ENCODE measurements at regions not wholly inside any gene's neighbourhood (a gene's known extent, or its start where the extent isn't known, plus 50 kb on each side); places are given as distances from the start of the nearest gene placed in this dataset.
"Not testable (repeated sequence)": the region's sequence is repeated elsewhere in the genome, so short reads cannot be mapped to it uniquely, and the experiment has no call there.

- no peaks in the 10 kb centered on the region for H3K36me3 ChIP-seq (ENCODE audit: insufficient read depth, low read length)
- H2AFZ ChIP-seq (ENCODE audit: low read length), result no peak overlapping the region
- DNase-seq (ENCODE audit: insufficient read length, low spot score, missing footprints), result no peak
- no peaks in the 10 kb centered on the region for H3K9me3 ChIP-seq (ENCODE audit: low read depth, low read length)
- no peak for TF ChIP-seq CTCF (IDR thresholded peaks at IDR 0.05; ENCODE audit: extremely low read depth, low read depth, low read length)
- H3K27ac ChIP-seq (ENCODE audit: low read depth, low read length), result no peak overlapping the region
- H3K4me3 ChIP-seq (ENCODE audit: insufficient read depth, low read length), result no peak overlapping the region
- no peaks in the 10 kb centered on the region for H4K20me1 ChIP-seq (ENCODE audit: insufficient read depth, low read length)
- H3K4me2 ChIP-seq (ENCODE audit: insufficient read depth, low read length), result no peak overlapping the region
- H3K4me1 ChIP-seq (ENCODE audit: insufficient read depth, low read length), result no peaks in the 10 kb centered on the region
- H3K79me2 ChIP-seq (ENCODE audit: insufficient read depth, low read length), result no peaks in the 10 kb centered on the region
- H3K27me3 ChIP-seq (ENCODE audit: insufficient read depth, low read length), result no peaks in the 10 kb centered on the region
Measured at GRCh38 chr4:30586850-30587249, 133.3 kb upstream of the PCDH7 start.

GRCh38 chr4:30589669-30590068, 130.5 kb upstream of the PCDH7 start:
- H2AFZ ChIP-seq (ENCODE audit: low read length); H3K36me3 ChIP-seq (ENCODE audit: insufficient read depth, low read length); H3K9me3 ChIP-seq (ENCODE audit: low read depth, low read length); H3K4me3 ChIP-seq (ENCODE audit: insufficient read depth, low read length); H4K20me1 ChIP-seq (ENCODE audit: insufficient read depth, low read length); H3K4me2 ChIP-seq (ENCODE audit: insufficient read depth, low read length); H3K27me3 ChIP-seq (ENCODE audit: insufficient read depth, low read length); H3K27ac ChIP-seq (ENCODE audit: low read depth, low read length); H3K79me2 ChIP-seq (ENCODE audit: insufficient read depth, low read length); H3K4me1 ChIP-seq (ENCODE audit: insufficient read depth, low read length); DNase-seq (ENCODE audit: insufficient read length, low spot score, missing footprints): not testable (repeated sequence)

GRCh38 chr4:30600246-30601017, 119.7 kb upstream of the PCDH7 start:
- Histone ChIP-seq H3K4me3 (ENCODE audit: insufficient read depth, low read length) (no peak overlapping the region), H3K4me2 (ENCODE audit: insufficient read depth, low read length) (no peak overlapping the region), H4K20me1 (ENCODE audit: insufficient read depth, low read length) (no peaks in the 10 kb centered on the region), H3K27ac (ENCODE audit: low read depth, low read length) (no peak overlapping the region), H3K27me3 (ENCODE audit: insufficient read depth, low read length) (no peaks in the 10 kb centered on the region), H3K36me3 (ENCODE audit: insufficient read depth, low read length) (no peaks in the 10 kb centered on the region), H3K4me1 (ENCODE audit: insufficient read depth, low read length) (no peaks in the 10 kb centered on the region), H2AFZ (ENCODE audit: low read length) (no peak overlapping the region), H3K79me2 (ENCODE audit: insufficient read depth, low read length) (no peaks in the 10 kb centered on the region), H3K9me3 (ENCODE audit: low read depth, low read length) (no peaks in the 10 kb centered on the region)
- no peak for TF ChIP-seq CTCF (IDR thresholded peaks at IDR 0.05; ENCODE audit: extremely low read depth, low read depth, low read length)
- no peak for DNase-seq (ENCODE audit: insufficient read length, low spot score, missing footprints)

- H3K27me3 ChIP-seq (ENCODE audit: insufficient read depth, low read length), result no peaks in the 10 kb centered on the region
- no peaks in the 10 kb centered on the region for H4K20me1 ChIP-seq (ENCODE audit: insufficient read depth, low read length)
- H3K4me2 ChIP-seq (ENCODE audit: insufficient read depth, low read length), result no peak overlapping the region
- no peaks in the 10 kb centered on the region for H3K4me1 ChIP-seq (ENCODE audit: insufficient read depth, low read length)
- no peak overlapping the region for H3K4me3 ChIP-seq (ENCODE audit: insufficient read depth, low read length)
- no peaks in the 10 kb centered on the region for H3K79me2 ChIP-seq (ENCODE audit: insufficient read depth, low read length)
- TF ChIP-seq CTCF (IDR thresholded peaks at IDR 0.05; ENCODE audit: extremely low read depth, low read depth, low read length), result no peak
- no peaks in the 10 kb centered on the region for H3K9me3 ChIP-seq (ENCODE audit: low read depth, low read length)
- no peaks in the 10 kb centered on the region for H3K36me3 ChIP-seq (ENCODE audit: insufficient read depth, low read length)
- H2AFZ ChIP-seq (ENCODE audit: low read length), result no peak overlapping the region
- no peak overlapping the region for H3K27ac ChIP-seq (ENCODE audit: low read depth, low read length)
- DNase-seq (ENCODE audit: insufficient read length, low spot score, missing footprints), result no peak
Measured at GRCh38 chr4:30601070-30601865, 118.9 kb upstream of the PCDH7 start.
